C4-2B (cell line): ENCODE measurements at regions not wholly inside any gene's neighbourhood (a gene's known extent, or its start where the extent isn't known, plus 50 kb on each side); places are given as distances from the start of the nearest gene placed in this dataset.

Experiments used
- CTCF ChIP-seq: fragments of 450-650 bp; conservative IDR thresholded peaks from 2 replicates; pipeline ENCODE4 v1.5.1; 2017; ENCODE audit warnings: mild to moderate bottlenecking
- ZFX ChIP-seq: fragments of 450-650 bp; IDR thresholded peaks from 2 replicates; pipeline ENCODE4 v1.6.1; 2017

- TF ChIP-seq CTCF (no peak), ZFX (no peak)
Measured at GRCh38 chr13:56012644-56013043, 1128.1 kb upstream of the PRR20A start.
